OCI-LY3 (cell line): ENCODE measurements at regions not wholly inside any gene's neighbourhood (a gene's known extent, or its start where the extent isn't known, plus 50 kb on each side); places are given as distances from the start of the nearest gene placed in this dataset.
"Not testable (repeated sequence)": the region's sequence is repeated elsewhere in the genome, so short reads cannot be mapped to it uniquely, and the experiment has no call there.

Experiments
- H2AFZ ChIP-seq: fragments of 200-600, 300-600 bp; shearing (Covaris generic); 2 replicates; pipeline ENCODE4 v1.6.0; 2014; ENCODE audit warnings: antibody characterized with exemption, low read depth, low read length
- H3K27ac ChIP-seq: fragments of 200-600, 300-600 bp; sonication (generic); 2 replicates; pipeline ENCODE4 v1.5.1; 2014; ENCODE audit warnings: mild to moderate bottlenecking, low read length, moderate library complexity, mixed read lengths
- H3K27me3 ChIP-seq: fragments of 200-600, 300-600 bp; sonication (generic); 2 replicates; pipeline ENCODE4 v1.6.1; 2014; ENCODE audit warnings: low read depth, low read length, mixed read lengths
- H3K36me3 ChIP-seq: fragments of 200-600, 300-600 bp; sonication (generic); replicated peaks from 2 replicates; pipeline ENCODE3; 2014; ENCODE audit warnings: low read depth, low read length, mixed read lengths
- H3K4me1 ChIP-seq: fragments of 300-600, 200-600 bp; sonication (generic); 2 replicates; pipeline ENCODE4 v1.6.1; 2014; ENCODE audit warnings: low read length, mixed read lengths
- H3K4me2 ChIP-seq: fragments of 200-600, 300-600 bp; sonication (generic); 2 replicates; pipeline ENCODE4 v1.6.1; 2014; ENCODE audit warnings: low read length, mixed read lengths
- H3K4me3 ChIP-seq: fragments of 300-600, 200-600 bp; sonication (generic); 2 replicates; pipeline ENCODE4 v1.5.1; 2014; ENCODE audit warnings: antibody characterized with exemption, mild to moderate bottlenecking, low read length, moderate library complexity
- H3K79me2 ChIP-seq: fragments of 300-600, 200-600 bp; shearing (Covaris generic); 2 replicates; pipeline ENCODE4 v1.6.1; 2014; ENCODE audit warnings: mild to moderate bottlenecking, low read length, mixed read lengths
- H3K9ac ChIP-seq: fragments of 300-600, 200-600 bp; shearing (Covaris generic); 2 replicates; pipeline ENCODE4 v1.6.0; 2014; ENCODE audit warnings: mild to moderate bottlenecking, low read length, moderate library complexity
- H3K9me3 ChIP-seq: fragments of 200-600, 300-600 bp; shearing (Covaris generic); 2 replicates; pipeline ENCODE4 v1.6.1; 2014; ENCODE audit warnings: low read length, mixed read lengths; ENCODE audit not compliant: insufficient read depth
- H4K20me1 ChIP-seq: fragments of 200-600, 300-600 bp; sonication (generic); 2 replicates; pipeline ENCODE4 v1.6.1; 2016; ENCODE audit warnings: low read length, mixed read lengths; ENCODE audit not compliant: insufficient read depth
- EZH2phosphoT487 ChIP-seq: fragments of 200-600 bp; shearing (Covaris generic); IDR thresholded peaks from 2 replicates; pipeline ENCODE4 v1.6.1; 2018; ENCODE audit warnings: antibody characterized with exemption, mixed run types, low read depth
- TF ChIP-seq, protein P1 (sequence below): fragments of 200-600, 300-600 bp; sonication (generic); IDR thresholded peaks from 2 replicates; pipeline ENCODE4 v1.5.1; 2014; ENCODE audit warnings: antibody characterized with exemption, low read length, low read depth

DNA sequence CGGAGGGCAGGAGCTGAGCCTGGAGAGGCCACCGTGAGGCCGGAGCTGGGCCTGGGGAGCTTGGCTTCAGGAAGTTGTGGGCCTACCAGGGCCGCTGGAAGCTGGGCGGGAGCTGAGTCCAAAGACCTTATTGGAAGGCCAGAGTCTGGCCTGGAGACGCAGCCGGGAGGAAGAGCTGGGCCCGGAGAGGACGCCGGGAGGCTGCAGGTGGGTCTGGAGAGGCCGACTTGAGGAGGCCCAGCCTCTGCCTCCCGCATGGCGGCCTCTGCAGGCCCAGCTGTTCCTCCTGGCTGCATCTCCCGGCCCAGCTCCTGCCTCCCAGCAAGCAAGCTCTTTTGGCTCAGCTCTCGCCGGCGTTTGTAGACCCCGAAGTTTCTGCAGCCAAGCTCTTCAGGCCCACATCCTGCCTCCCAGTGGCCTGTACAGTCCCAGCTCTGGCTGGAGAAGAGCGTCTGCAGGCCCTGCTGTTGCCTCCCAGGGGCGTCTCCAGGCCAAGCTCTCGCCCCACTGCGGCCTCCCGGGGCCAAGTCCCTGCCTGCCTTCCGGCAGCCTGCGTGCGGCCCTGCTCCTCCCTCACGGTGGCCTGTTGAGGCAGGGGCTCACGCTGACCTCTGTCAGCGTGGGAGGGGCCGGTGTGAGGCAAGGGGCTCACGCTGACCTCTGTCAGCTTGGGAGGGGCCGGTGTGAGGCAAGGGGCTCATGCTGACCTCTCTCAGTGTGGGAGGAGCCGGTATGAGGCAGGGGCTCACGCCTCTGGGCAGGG, 70.4 kb upstream of the COBL start:
- H3K9ac ChIP-seq, H3K27ac ChIP-seq, H3K79me2 ChIP-seq, H2AFZ ChIP-seq, H3K4me3 ChIP-seq, H3K27me3 ChIP-seq, H3K9me3 ChIP-seq, H3K4me2 ChIP-seq, H3K36me3 ChIP-seq, H3K4me1 ChIP-seq, H4K20me1 ChIP-seq: not testable (repeated sequence)

DNA sequence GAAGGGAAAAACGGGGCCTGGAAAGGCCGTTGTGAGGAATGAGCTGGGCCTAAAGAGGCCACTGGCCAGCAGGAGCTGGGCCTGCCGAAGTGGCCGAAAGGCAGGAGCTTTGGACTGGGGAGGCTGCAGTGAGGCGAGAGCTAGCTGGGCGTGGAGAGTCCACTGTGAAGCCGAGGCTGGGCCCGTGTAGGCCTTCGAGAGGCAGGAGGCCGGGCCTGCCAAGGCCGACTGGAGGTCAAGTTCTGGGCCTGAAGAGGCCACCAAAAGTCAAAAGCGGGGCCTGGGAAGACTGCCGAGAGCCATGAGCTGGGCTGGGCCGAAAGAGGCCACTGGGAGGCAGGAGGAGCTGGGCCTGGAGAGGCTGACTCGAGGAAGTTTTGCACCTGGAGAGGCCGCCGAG, 69.6 kb upstream of the COBL start:
- not testable (repeated sequence) for H3K79me2 ChIP-seq, H3K9me3 ChIP-seq, H3K27ac ChIP-seq, H4K20me1 ChIP-seq, H3K4me1 ChIP-seq, H3K9ac ChIP-seq, H3K4me2 ChIP-seq, H3K27me3 ChIP-seq, H3K4me3 ChIP-seq, H2AFZ ChIP-seq, H3K36me3 ChIP-seq

DNA sequence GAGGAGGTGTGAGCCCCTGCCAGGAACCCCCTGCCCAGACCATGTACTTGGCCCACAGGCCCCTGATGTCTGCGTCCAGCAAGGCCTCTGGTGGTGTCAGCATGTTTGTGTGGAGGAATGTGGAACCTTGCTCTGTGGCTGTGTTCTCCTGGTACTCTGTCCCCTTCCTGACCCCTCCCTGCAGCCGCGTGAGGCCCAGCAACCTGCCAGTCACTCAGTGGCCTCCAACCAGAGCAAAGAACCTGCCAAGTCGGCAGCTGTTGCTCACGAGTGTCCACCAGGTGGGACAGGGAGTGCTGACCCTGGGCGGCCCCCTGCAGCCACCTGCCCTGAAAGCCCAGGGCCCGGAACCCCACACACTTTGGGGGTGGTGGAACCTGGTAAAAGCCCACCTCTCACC, 65.6 kb upstream of the COBL start:
- H4K20me1 ChIP-seq, H3K27ac ChIP-seq, H3K27me3 ChIP-seq, H3K9ac ChIP-seq, H3K79me2 ChIP-seq, H3K4me3 ChIP-seq, H3K36me3 ChIP-seq, H2AFZ ChIP-seq, H3K4me2 ChIP-seq, H3K4me1 ChIP-seq, H3K9me3 ChIP-seq: not testable (repeated sequence)

DNA sequence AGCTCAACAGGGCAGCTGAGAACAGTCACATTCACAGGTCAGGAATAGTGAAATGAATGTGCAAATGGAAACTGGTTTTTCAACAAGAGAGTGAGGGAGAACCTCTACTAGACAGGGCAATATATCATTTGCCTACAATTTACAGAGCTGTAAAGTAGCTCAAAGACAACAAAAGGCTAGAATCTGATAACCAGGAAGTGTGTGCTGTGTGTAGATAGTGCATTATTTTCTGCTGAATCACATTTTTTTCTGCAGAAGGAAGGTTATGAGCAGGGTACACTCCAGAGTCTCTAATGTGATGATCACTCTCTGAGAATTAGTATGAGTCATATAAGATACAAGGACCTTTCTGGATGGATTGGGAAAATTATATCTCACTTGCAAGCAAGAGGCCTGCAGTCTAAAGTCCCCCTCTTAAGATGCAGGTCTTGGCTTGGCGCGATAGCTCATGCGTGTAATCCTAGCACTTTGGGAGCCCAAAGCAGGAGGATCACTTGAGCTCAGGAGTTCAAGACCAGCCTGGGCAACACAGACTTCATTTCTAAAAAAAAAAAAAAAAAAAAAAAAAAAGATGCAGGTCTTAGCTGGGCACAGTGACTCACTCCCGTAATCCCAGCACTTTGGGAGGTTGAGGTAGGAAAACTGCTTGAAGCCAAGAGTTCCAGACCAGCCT, 59.9 kb upstream of the COBL start:
- Histone ChIP-seq H4K20me1 (no peaks in the 10 kb centered on the region), H3K4me3 (no peak overlapping the region), H2AFZ (no peak overlapping the region), H3K4me1 (peaks cover 17% of the 10 kb centered on the region), H3K27me3 (peaks cover 6% of the 10 kb centered on the region; the same call in 1 of the 2 replicates), H3K27ac (no peak overlapping the region), H3K9me3 (no peaks in the 10 kb centered on the region), H3K9ac (no peak overlapping the region), H3K79me2 (no peaks in the 10 kb centered on the region), H3K4me2 (no peak overlapping the region), H3K36me3 (no peaks in the 10 kb centered on the region)
- TF ChIP-seq EZH2phosphoT487 = no peak
- TF ChIP-seq, protein P1, sequence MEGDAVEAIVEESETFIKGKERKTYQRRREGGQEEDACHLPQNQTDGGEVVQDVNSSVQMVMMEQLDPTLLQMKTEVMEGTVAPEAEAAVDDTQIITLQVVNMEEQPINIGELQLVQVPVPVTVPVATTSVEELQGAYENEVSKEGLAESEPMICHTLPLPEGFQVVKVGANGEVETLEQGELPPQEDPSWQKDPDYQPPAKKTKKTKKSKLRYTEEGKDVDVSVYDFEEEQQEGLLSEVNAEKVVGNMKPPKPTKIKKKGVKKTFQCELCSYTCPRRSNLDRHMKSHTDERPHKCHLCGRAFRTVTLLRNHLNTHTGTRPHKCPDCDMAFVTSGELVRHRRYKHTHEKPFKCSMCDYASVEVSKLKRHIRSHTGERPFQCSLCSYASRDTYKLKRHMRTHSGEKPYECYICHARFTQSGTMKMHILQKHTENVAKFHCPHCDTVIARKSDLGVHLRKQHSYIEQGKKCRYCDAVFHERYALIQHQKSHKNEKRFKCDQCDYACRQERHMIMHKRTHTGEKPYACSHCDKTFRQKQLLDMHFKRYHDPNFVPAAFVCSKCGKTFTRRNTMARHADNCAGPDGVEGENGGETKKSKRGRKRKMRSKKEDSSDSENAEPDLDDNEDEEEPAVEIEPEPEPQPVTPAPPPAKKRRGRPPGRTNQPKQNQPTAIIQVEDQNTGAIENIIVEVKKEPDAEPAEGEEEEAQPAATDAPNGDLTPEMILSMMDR = no peak

DNA sequence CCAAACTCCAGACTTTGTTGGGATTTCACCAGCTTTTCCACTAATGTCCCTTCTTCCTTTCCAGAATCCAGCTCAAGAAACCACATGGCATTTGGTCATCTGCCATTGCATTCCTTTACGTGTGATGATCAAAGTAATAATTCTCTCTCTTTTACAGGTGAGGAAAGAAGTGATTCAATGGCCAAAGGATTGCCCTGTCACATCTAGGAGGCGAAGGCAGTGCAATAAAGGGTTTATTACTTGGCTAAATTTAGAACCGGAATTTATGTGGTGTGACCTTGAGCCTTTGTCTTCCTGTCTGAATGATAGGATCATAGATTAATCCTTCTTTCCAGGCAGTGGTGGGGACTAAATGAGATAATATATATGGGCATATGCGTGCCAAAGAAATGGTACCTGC, 58.3 kb upstream of the COBL start:
- H3K79me2 ChIP-seq = no peaks in the 10 kb centered on the region
- no peaks in the 10 kb centered on the region for H3K9me3 ChIP-seq
- H3K27ac ChIP-seq = no peak overlapping the region
- H3K36me3 ChIP-seq = no peaks in the 10 kb centered on the region
- no peak overlapping the region for H3K4me3 ChIP-seq
- H3K4me1 ChIP-seq = peaks cover 19% of the 10 kb centered on the region
- no peak overlapping the region for H3K4me2 ChIP-seq
- H4K20me1 ChIP-seq = no peaks in the 10 kb centered on the region
- no peak for TF ChIP-seq EZH2phosphoT487
- TF ChIP-seq, protein P1 = no peak
- no peak overlapping the region for H3K9ac ChIP-seq
- peaks cover 6% of the 10 kb centered on the region; the same call in 1 of the 2 replicates for H3K27me3 ChIP-seq
- H2AFZ ChIP-seq = no peak overlapping the region

DNA sequence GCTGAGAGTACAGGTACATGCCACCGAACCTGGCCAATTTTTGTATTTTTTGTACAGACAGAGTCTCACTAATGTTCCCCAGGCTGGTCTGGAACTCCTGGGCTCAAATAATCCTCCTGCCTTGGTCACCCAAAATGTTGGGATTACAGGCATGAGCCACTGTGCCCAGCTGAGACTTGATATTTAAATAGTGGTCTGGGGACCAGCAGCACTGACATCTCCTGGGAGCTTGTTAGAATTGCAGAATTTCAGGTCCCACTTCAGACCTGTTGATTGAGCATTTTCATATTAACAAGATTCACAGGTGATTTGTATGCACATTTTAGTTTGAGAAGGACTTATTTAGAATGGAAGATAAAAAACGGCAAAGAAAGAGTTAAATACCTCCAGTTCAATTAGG, 57.0 kb upstream of the COBL start:
- H3K9me3 ChIP-seq, H3K79me2 ChIP-seq, H4K20me1 ChIP-seq, H3K4me3 ChIP-seq, H3K27ac ChIP-seq, H3K9ac ChIP-seq, H2AFZ ChIP-seq, H3K36me3 ChIP-seq, H3K4me2 ChIP-seq, H3K27me3 ChIP-seq: not testable (repeated sequence)
- peaks cover 19% of the 10 kb centered on the region for H3K4me1 ChIP-seq
